Keratinocyte (primary cell): ENCODE measurements at regions not wholly inside any gene's neighbourhood (a gene's known extent, or its start where the extent isn't known, plus 50 kb on each side); places are given as distances from the start of the nearest gene placed in this dataset.

Experiments used
- DNase-seq: peaks from one replicate; pipeline ENCODE4 v3.0.0-alpha.2; 2011; ENCODE audit warnings: low read depth, missing footprints, low spot score
- FAIRE-seq: peaks from 2 replicates; lab custom pipeline; 2011; peaks lifted over from hg19 to GRCh38; lab: Jason Lieb, UNC
- H2AFZ ChIP-seq: 2 replicates; pipeline ENCODE4 v1.6.0; 2012; ENCODE audit warnings: low read length, control low read depth, inconsistent platforms; ENCODE audit not compliant: control insufficient read depth
- H3K27ac ChIP-seq: 2 replicates; pipeline ENCODE4 v1.5.1; 2011; ENCODE audit warnings: low read length; ENCODE audit not compliant: control insufficient read depth, insufficient read depth
- H3K27me3 ChIP-seq: 3 replicates; pipeline ENCODE4 v1.6.0; 2011; ENCODE audit warnings: low read length; ENCODE audit not compliant: control insufficient read depth, insufficient read depth; ENCODE audit errors: extremely low read depth
- H3K36me3 ChIP-seq, 2 experiments: 2 replicates in 1 of 2; 3 replicates in 1 of 2; pipeline ENCODE4 v1.5.1; 2011; ENCODE audit warnings: low read length in 2 of 2, mild to moderate bottlenecking in 1 of 2; ENCODE audit not compliant: control insufficient read depth in 2 of 2, insufficient read depth in 2 of 2; ENCODE audit errors: extremely low read depth in 1 of 2
- H3K4me1 ChIP-seq: 3 replicates; pipeline ENCODE4 v1.5.1; 2011; ENCODE audit warnings: low read length; ENCODE audit not compliant: control insufficient read depth, insufficient read depth; ENCODE audit errors: extremely low read depth
- H3K4me2 ChIP-seq: 3 replicates; pipeline ENCODE4 v1.6.0; 2011; ENCODE audit warnings: low read depth, low read length; ENCODE audit not compliant: control insufficient read depth, insufficient read depth; ENCODE audit errors: extremely low read depth
- H3K4me3 ChIP-seq, 3 experiments: fragments of 200-600 bp in 1 of 3; sonication (generic) in 1 of 3; 2 replicates in 2 of 3; 3 replicates in 1 of 3; pipeline ENCODE4 v1.5.1; 2011 to 2016; ENCODE audit warnings: low read length in 3 of 3, mild to moderate bottlenecking in 3 of 3, control low read depth in 2 of 3, inconsistent platforms in 1 of 3, low read depth in 1 of 3, mixed read lengths in 1 of 3, mixed run types in 1 of 3, moderate library complexity in 1 of 3; ENCODE audit not compliant: control insufficient read depth in 2 of 3, insufficient read depth in 2 of 3; ENCODE audit errors: extremely low read depth in 1 of 3
- H3K79me2 ChIP-seq: 2 replicates; pipeline ENCODE4 v1.6.0; 2012; ENCODE audit warnings: low read length; ENCODE audit not compliant: control insufficient read depth, insufficient read depth
- H3K9ac ChIP-seq: 3 replicates; pipeline ENCODE4 v1.6.0; 2011; ENCODE audit warnings: low read length; ENCODE audit not compliant: control insufficient read depth, insufficient read depth; ENCODE audit errors: extremely low read depth
- H3K9me1 ChIP-seq: 3 replicates; pipeline ENCODE4 v1.6.0; 2011; ENCODE audit warnings: low read length; ENCODE audit not compliant: control insufficient read depth, insufficient read depth; ENCODE audit errors: extremely low read depth
- H3K9me3 ChIP-seq: 2 replicates; pipeline ENCODE4 v1.5.1; 2012; ENCODE audit warnings: low read depth, low read length; ENCODE audit not compliant: control insufficient read depth
- H4K20me1 ChIP-seq: 3 replicates; pipeline ENCODE4 v1.6.0; 2011; ENCODE audit warnings: low read length; ENCODE audit not compliant: control insufficient read depth, insufficient read depth; ENCODE audit errors: extremely low read depth
- CTCF ChIP-seq, 3 experiments: IDR thresholded peaks in 1 of 3; conservative IDR thresholded peaks in 1 of 3; optimal IDR thresholded peaks in 1 of 3; 2 replicates in 2 of 3; 3 replicates in 1 of 3; pipeline versions ENCODE3 to v1.5.1; 2011; ENCODE audit warnings: low read length in 3 of 3, mild to moderate bottlenecking in 3 of 3, moderate library complexity in 2 of 3, control low read depth in 1 of 3, inconsistent platforms in 1 of 3; ENCODE audit not compliant: insufficient read depth in 2 of 3; ENCODE audit errors: extremely low read depth in 1 of 3
- EZH2 ChIP-seq: IDR thresholded peaks from one replicate; pipeline ENCODE4 v1.6.1; 2012; ENCODE audit warnings: inconsistent platforms, mild to moderate bottlenecking, low read length, moderate library complexity
- dilution Hi-C: fragments of 300-500 bp; cut with MboI; formaldehyde crosslinking; loops from one replicate; pipeline ENCODE4 v1.7.0; 2020; ENCODE audit warnings: low sequenced_read_pairs; ENCODE audit not compliant: extremely low pct_ligation_motif_present

GRCh38 chr5:93225748-93226147, 355.3 kb downstream of the NR2F1-AS1 start:
- no peak overlapping the region for H3K27ac ChIP-seq
- no peaks in the 10 kb centered on the region for H4K20me1 ChIP-seq
- no peaks in the 10 kb centered on the region for H3K27me3 ChIP-seq
- H3K9me1 ChIP-seq: no peaks in the 10 kb centered on the region
- H3K79me2 ChIP-seq: no peaks in the 10 kb centered on the region
- FAIRE-seq (no peak), DNase-seq (no peak)
- no peak overlapping the region for H3K4me3 ChIP-seq
- TF ChIP-seq CTCF (optimal IDR thresholded peaks at IDR 0.05 in 1 of 3, IDR thresholded peaks at IDR 0.05 in 1 of 3, conservative IDR thresholded peaks at IDR 0.05 in 1 of 3; ENCODE audit: extremely low read depth in 1 of 3, insufficient read depth in 2 of 3, low read length in 3 of 3) (no peak), EZH2 (no peak)
- no peaks in the 10 kb centered on the region for H3K9me3 ChIP-seq
- no peaks in the 10 kb centered on the region for H3K36me3 ChIP-seq
- dilution Hi-C loops: no loop called here
- no peaks in the 10 kb centered on the region for H3K4me1 ChIP-seq
- no peak overlapping the region for H2AFZ ChIP-seq
- H3K4me2 ChIP-seq: no peak overlapping the region
- H3K9ac ChIP-seq: no peak overlapping the region

- Histone ChIP-seq H3K27me3 (no peaks in the 10 kb centered on the region), H3K27ac (no peak overlapping the region), H3K79me2 (no peaks in the 10 kb centered on the region), H3K36me3 (no peaks in the 10 kb centered on the region), H3K4me3 (no peak overlapping the region), H3K9ac (no peak overlapping the region), H4K20me1 (no peaks in the 10 kb centered on the region), H3K9me3 (no peaks in the 10 kb centered on the region), H2AFZ (no peak overlapping the region), H3K9me1 (no peaks in the 10 kb centered on the region), H3K4me2 (no peak overlapping the region), H3K4me1 (no peaks in the 10 kb centered on the region)
- TF ChIP-seq CTCF (optimal IDR thresholded peaks at IDR 0.05 in 1 of 3, IDR thresholded peaks at IDR 0.05 in 1 of 3, conservative IDR thresholded peaks at IDR 0.05 in 1 of 3; ENCODE audit: extremely low read depth in 1 of 3, insufficient read depth in 2 of 3, low read length in 3 of 3) (no peak), EZH2 (no peak)
- dilution Hi-C loops: no loop called here
- DNase-seq (no peak), FAIRE-seq (no peak)
Measured at GRCh38 chr5:93224624-93225023, 356.4 kb downstream of the NR2F1-AS1 start.
